DOHH2 (cell line): ENCODE measurements at regions not wholly inside any gene's neighbourhood (a gene's known extent, or its start where the extent isn't known, plus 50 kb on each side); places are given as distances from the start of the nearest gene placed in this dataset.

Experiments
- H3F3A ChIP-seq: fragments of 200-600 bp; sonication (generic), shearing (Covaris generic); 2 replicates; pipeline ENCODE4 v1.6.0; 2016; ENCODE audit warnings: antibody characterized with exemption, mild to moderate bottlenecking; ENCODE audit not compliant: control insufficient read depth, insufficient read depth
- H3K27ac ChIP-seq: fragments of 200-600 bp; sonication (generic); 2 replicates; pipeline ENCODE4 v1.5.1; 2014; ENCODE audit warnings: low read depth, mild to moderate bottlenecking, low read length, moderate library complexity
- H3K27me3 ChIP-seq: fragments of 200-600 bp; sonication (generic); 2 replicates; pipeline ENCODE4 v1.6.1; 2014; ENCODE audit warnings: mild to moderate bottlenecking, low read length, mixed read lengths; ENCODE audit not compliant: control insufficient read depth
- H3K36me3 ChIP-seq: fragments of 200-600 bp; sonication (generic); 2 replicates; pipeline ENCODE4 v1.6.1; 2014; ENCODE audit warnings: mild to moderate bottlenecking, low read length, moderate library complexity, mixed read lengths; ENCODE audit not compliant: control insufficient read depth
- H3K4me1 ChIP-seq: fragments of 200-600 bp; sonication (generic); 2 replicates; pipeline ENCODE4 v1.6.1; 2014; ENCODE audit warnings: mild to moderate bottlenecking, low read length, mixed read lengths; ENCODE audit not compliant: control insufficient read depth
- H3K4me2 ChIP-seq: fragments of 200-600 bp; sonication (generic); 2 replicates; pipeline ENCODE4 v1.6.0; 2014; ENCODE audit warnings: mild to moderate bottlenecking, low read length, moderate library complexity
- H3K4me3 ChIP-seq: fragments of 200-600 bp; sonication (generic); 2 replicates; pipeline ENCODE4 v1.5.1; 2014; ENCODE audit warnings: mild to moderate bottlenecking, low read length, mixed read lengths
- H3K79me2 ChIP-seq: fragments of 200-600 bp; sonication (generic); 2 replicates; pipeline ENCODE4 v1.6.1; 2014; ENCODE audit warnings: mild to moderate bottlenecking, low read length, mixed read lengths; ENCODE audit not compliant: control insufficient read depth
- H3K9me2 ChIP-seq: fragments of 200-600 bp; sonication (generic); replicated peaks from 2 replicates; pipeline ENCODE4 v1.6.1; 2014; ENCODE audit warnings: mild to moderate bottlenecking, low read length, mixed read lengths; ENCODE audit not compliant: control insufficient read depth
- H3K9me3 ChIP-seq: fragments of 200-600 bp; sonication (generic); 2 replicates; pipeline ENCODE4 v1.6.1; 2014; ENCODE audit warnings: antibody characterized with exemption, low read length, mixed read lengths; ENCODE audit not compliant: control insufficient read depth, insufficient read depth
- H4K20me1 ChIP-seq: fragments of 200-600 bp; sonication (generic); 2 replicates; pipeline ENCODE4 v1.6.0; 2014; ENCODE audit warnings: low read depth, mild to moderate bottlenecking, antibody characterized with exemption, low read length, moderate library complexity; ENCODE audit not compliant: control insufficient read depth, insufficient read depth
- EZH2phosphoT487 ChIP-seq: fragments of 200-600 bp; sonication (generic); IDR thresholded peaks from 2 replicates; pipeline ENCODE4 v1.6.1; 2017; ENCODE audit warnings: borderline replicate concordance, mild to moderate bottlenecking, antibody characterized with exemption, low read length, moderate library complexity, mixed read lengths
- TF ChIP-seq, protein P1 (sequence below): fragments of 200-600 bp; sonication (generic); IDR thresholded peaks from one replicate; pipeline ENCODE4 v1.5.1; 2014; ENCODE audit warnings: antibody characterized with exemption, mild to moderate bottlenecking, low read depth, low read length; ENCODE audit not compliant: poor library complexity, severe bottlenecking

DNA sequence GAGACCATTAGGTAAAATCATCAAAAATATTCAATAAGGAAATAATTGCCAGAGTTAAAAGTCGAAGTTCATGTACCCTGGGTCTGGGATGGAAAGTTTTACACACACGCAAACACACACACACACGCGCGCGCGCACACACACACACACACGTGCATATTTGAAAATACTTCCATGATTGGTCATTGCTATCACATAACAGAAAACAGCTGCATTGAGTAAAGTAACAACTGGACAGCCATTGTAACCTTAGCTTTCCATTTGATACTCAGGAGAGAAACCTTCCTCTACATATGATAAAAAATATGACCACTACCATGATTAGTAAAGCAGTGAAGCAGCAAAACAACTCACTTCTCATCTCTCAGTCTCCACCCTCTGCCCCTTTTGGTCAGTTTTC, 490.0 kb upstream of the SGCG start:
- Histone ChIP-seq H3K9me2 (no peaks in the 10 kb centered on the region), H3F3A (no peaks in the 10 kb centered on the region), H3K4me1 (no peaks in the 10 kb centered on the region), H3K4me2 (no peak overlapping the region), H3K27ac (no peak overlapping the region), H3K4me3 (no peak overlapping the region), H4K20me1 (no peaks in the 10 kb centered on the region), H3K9me3 (peaks cover 11% of the 10 kb centered on the region; the same call in 1 of the 2 replicates), H3K27me3 (no peaks in the 10 kb centered on the region), H3K79me2 (no peaks in the 10 kb centered on the region), H3K36me3 (no peaks in the 10 kb centered on the region)
- TF ChIP-seq, protein P1, sequence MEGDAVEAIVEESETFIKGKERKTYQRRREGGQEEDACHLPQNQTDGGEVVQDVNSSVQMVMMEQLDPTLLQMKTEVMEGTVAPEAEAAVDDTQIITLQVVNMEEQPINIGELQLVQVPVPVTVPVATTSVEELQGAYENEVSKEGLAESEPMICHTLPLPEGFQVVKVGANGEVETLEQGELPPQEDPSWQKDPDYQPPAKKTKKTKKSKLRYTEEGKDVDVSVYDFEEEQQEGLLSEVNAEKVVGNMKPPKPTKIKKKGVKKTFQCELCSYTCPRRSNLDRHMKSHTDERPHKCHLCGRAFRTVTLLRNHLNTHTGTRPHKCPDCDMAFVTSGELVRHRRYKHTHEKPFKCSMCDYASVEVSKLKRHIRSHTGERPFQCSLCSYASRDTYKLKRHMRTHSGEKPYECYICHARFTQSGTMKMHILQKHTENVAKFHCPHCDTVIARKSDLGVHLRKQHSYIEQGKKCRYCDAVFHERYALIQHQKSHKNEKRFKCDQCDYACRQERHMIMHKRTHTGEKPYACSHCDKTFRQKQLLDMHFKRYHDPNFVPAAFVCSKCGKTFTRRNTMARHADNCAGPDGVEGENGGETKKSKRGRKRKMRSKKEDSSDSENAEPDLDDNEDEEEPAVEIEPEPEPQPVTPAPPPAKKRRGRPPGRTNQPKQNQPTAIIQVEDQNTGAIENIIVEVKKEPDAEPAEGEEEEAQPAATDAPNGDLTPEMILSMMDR, result no peak
- no peak for TF ChIP-seq EZH2phosphoT487

DNA sequence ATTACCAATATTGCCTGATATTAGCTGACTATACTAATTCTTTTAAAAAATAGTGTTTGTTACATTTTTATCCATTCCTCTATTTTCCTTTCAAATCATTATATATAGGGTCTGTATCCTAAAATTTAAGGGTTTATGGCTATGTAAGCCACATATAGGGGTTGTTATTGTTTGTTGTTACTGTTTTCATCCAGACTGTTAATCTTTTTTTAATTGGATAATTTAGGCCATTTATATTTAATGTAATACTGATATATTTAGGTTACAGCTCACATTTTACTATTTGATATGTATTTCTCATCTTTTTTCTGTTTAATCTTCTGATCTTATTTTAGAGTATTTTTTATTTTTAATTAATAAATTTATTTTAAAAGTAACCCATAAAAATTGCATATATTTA, 487.1 kb upstream of the SGCG start:
- no peak overlapping the region for H3K4me3 ChIP-seq
- peaks cover 3% of the 10 kb centered on the region; the same call in 1 of the 2 replicates for H3K9me3 ChIP-seq
- no peak overlapping the region for H3K27ac ChIP-seq
- TF ChIP-seq, protein P1, result no peak
- TF ChIP-seq EZH2phosphoT487, result no peak
- no peaks in the 10 kb centered on the region for H3K27me3 ChIP-seq
- H3K9me2 ChIP-seq, result no peaks in the 10 kb centered on the region
- H3K79me2 ChIP-seq, result no peaks in the 10 kb centered on the region
- no peaks in the 10 kb centered on the region for H4K20me1 ChIP-seq
- H3K4me1 ChIP-seq, result no peaks in the 10 kb centered on the region
- no peaks in the 10 kb centered on the region for H3K36me3 ChIP-seq
- no peak overlapping the region for H3K4me2 ChIP-seq
- H3F3A ChIP-seq, result no peaks in the 10 kb centered on the region

DNA sequence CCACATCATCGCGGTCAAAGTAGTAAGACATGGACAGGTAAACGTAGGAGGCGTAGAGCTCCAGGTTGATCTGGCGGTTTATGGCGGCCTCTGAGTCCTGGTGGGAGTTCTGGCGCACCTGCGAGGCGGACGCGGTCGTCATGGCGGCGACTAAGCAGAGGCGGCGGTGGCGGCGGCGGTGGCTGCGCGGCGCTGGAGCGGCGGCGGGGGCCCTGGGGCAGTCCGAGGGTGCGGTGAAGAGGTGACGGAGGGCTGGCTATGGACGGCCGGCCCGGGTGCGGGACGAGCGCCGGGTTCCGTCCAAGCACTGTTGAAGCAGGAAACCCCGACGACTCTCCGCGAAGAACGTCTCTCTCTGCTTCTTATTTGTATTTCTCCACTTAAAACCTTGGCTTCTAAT, 484.3 kb upstream of the SGCG start:
- Histone ChIP-seq H3K4me2 (no peak overlapping the region), H4K20me1 (no peaks in the 10 kb centered on the region), H3K9me2 (no peaks in the 10 kb centered on the region), H3K79me2 (no peaks in the 10 kb centered on the region), H3F3A (no peaks in the 10 kb centered on the region), H3K27me3 (no peaks in the 10 kb centered on the region), H3K36me3 (no peaks in the 10 kb centered on the region), H3K4me1 (no peaks in the 10 kb centered on the region), H3K4me3 (no peak overlapping the region), H3K27ac (no peak overlapping the region), H3K9me3 (peaks cover 3% of the 10 kb centered on the region; the same call in 1 of the 2 replicates)
- TF ChIP-seq, protein P1, result no peak
- no peak for TF ChIP-seq EZH2phosphoT487

DNA sequence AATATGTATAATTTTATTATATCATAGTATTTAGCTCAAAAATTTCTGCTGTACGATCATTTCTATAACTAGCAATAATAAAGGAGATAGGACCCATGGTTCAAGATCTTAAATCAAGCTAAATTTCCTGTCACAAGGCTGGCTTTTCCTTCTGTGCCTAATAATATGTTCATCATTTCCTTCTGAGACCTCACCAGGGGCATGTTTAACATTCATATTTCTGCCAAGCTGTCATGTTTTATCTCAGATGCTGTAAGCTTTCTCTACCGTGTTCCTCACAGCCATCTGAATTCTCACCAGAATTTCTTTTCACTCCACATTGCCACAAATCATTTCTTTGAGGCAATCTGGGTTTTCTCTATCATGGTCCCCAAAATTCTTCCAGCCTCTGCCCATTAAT, 482.3 kb upstream of the SGCG start:
- no peaks in the 10 kb centered on the region for H3K9me2 ChIP-seq
- TF ChIP-seq, protein P1, result no peak
- TF ChIP-seq EZH2phosphoT487, result no peak
- no peak overlapping the region for H3K27ac ChIP-seq
- no peaks in the 10 kb centered on the region for H3F3A ChIP-seq
- no peaks in the 10 kb centered on the region for H3K4me1 ChIP-seq
- no peak overlapping the region for H3K4me3 ChIP-seq
- H3K4me2 ChIP-seq, result no peak overlapping the region
- H3K27me3 ChIP-seq, result no peaks in the 10 kb centered on the region
- H3K36me3 ChIP-seq, result no peaks in the 10 kb centered on the region
- peaks cover 3% of the 10 kb centered on the region; the same call in 1 of the 2 replicates for H3K9me3 ChIP-seq
- no peaks in the 10 kb centered on the region for H4K20me1 ChIP-seq
- H3K79me2 ChIP-seq, result no peaks in the 10 kb centered on the region
